H1 (cell line): ENCODE measurements at regions not wholly inside any gene's neighbourhood (a gene's known extent, or its start where the extent isn't known, plus 50 kb on each side); places are given as distances from the start of the nearest gene placed in this dataset.

Experiments
- BACH1 ChIP-seq: IDR thresholded peaks from 2 replicates; pipeline ENCODE4 v1.6.1; 2012; ENCODE audit warnings: low read length, improper control_type of control experiment
- CHD2 ChIP-seq: IDR thresholded peaks from 2 replicates; pipeline ENCODE4 v1.6.1; 2012; ENCODE audit warnings: low read length, improper control_type of control experiment
- MAFK ChIP-seq: IDR thresholded peaks from 2 replicates; pipeline ENCODE4 v1.6.1; 2012; ENCODE audit warnings: low read depth, mild to moderate bottlenecking, improper control_type of control experiment, low read length
- POU5F1 ChIP-seq: IDR thresholded peaks from 2 replicates; pipeline ENCODE4 v1.6.1; 2011; ENCODE audit warnings: low read depth, mild to moderate bottlenecking, low read length, moderate library complexity
- SP4 ChIP-seq: IDR thresholded peaks from 2 replicates; pipeline ENCODE4 v1.6.1; 2012; ENCODE audit warnings: low read length, inconsistent platforms
- TAF7 ChIP-seq: optimal IDR thresholded peaks from 2 replicates; pipeline ENCODE3; 2011; ENCODE audit warnings: low read depth, mild to moderate bottlenecking, inconsistent platforms, low read length, moderate library complexity, borderline replicate concordance
- TF ChIP-seq, protein P1 (sequence below): IDR thresholded peaks from 2 replicates; pipeline ENCODE4 v1.6.1; 2011; ENCODE audit warnings: low read depth, mild to moderate bottlenecking, low read length; ENCODE audit not compliant: insufficient read depth

DNA sequence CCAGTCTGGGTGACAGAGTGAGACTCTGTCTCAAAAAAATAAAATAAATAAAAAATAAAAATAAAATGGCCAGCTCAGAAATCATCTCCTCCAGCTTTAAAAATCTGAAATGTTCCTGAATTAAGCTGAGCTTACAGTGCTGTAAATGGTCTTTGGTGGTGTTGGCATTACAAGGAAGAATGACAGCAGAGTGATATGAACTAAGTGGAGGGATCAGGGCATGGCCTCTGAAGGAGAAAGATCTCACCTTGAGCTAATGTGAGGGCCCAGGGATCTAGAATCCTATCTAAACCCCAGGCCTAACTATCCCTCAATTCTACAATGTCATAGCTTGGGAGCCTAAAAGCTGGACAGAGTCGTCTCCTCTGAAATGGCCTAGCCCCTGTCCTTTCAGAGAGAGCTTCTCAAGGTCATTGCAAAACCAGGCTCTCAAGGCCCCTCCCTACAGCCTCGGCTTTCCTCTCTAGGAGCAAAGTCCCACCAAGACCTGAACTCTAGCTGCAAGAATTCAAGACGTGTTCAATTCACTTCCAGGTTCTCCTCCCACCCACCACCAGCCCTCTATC is 345.4 kb downstream of the BUD13 start (continued):
- TF ChIP-seq, protein P1, sequence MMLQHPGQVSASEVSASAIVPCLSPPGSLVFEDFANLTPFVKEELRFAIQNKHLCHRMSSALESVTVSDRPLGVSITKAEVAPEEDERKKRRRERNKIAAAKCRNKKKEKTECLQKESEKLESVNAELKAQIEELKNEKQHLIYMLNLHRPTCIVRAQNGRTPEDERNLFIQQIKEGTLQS = no peak
- TF ChIP-seq TAF7 (no peak), CHD2 (no peak), POU5F1 (no peak), MAFK (no peak), SP4 (no peak), BACH1 (no peak)
- TF ChIP-seq, all 59 proteins: peak for 0
